GM13977 (cell line): ENCODE measurements at regions not wholly inside any gene's neighbourhood (a gene's known extent, or its start where the extent isn't known, plus 50 kb on each side); places are given as distances from the start of the nearest gene placed in this dataset.

Experiments
- DNase-seq: peaks from one replicate; pipeline ENCODE4 v3.0.0; 2012; ENCODE audit warnings: low spot score
- in situ Hi-C: fragments of 300-500 bp; cut with MboI; formaldehyde crosslinking; loops from one replicate; pipeline ENCODE4 v1.12.0; 2022; ENCODE audit warnings: low sequenced_read_pairs, low pct_unique_long_range_greater_than_20kb, mixed read lengths, inconsistent platforms; ENCODE audit not compliant: unreplicated experiment
- TF ChIP-seq, protein P1 (sequence below): IDR thresholded peaks from 2 replicates; pipeline ENCODE4 v1.5.1; 2012; ENCODE audit warnings: mild to moderate bottlenecking, control low read depth; ENCODE audit not compliant: insufficient read depth; ENCODE audit errors: extremely low read depth, missing control alignments

DNA sequence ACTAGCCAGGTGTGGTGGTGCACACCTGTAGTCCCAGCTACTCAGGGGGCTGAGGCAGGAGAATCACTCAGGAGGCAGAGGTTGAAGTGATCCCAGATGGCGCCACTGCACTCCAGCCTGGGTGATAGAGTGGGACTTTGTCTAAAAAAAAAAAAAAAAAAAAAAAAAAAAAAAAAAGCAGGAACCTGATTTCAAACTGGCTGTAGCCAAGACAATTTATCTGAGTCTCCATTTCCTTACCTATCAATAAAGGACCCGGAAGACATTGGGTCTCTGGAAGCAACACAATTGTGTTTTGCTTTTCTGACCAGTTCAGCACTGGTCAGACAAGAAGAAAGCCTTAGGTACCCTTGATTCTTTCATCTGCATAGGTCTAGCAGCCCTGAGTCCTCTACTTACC lies 491.0 kb downstream of the TBC1D4 start:
- TF ChIP-seq, protein P1, sequence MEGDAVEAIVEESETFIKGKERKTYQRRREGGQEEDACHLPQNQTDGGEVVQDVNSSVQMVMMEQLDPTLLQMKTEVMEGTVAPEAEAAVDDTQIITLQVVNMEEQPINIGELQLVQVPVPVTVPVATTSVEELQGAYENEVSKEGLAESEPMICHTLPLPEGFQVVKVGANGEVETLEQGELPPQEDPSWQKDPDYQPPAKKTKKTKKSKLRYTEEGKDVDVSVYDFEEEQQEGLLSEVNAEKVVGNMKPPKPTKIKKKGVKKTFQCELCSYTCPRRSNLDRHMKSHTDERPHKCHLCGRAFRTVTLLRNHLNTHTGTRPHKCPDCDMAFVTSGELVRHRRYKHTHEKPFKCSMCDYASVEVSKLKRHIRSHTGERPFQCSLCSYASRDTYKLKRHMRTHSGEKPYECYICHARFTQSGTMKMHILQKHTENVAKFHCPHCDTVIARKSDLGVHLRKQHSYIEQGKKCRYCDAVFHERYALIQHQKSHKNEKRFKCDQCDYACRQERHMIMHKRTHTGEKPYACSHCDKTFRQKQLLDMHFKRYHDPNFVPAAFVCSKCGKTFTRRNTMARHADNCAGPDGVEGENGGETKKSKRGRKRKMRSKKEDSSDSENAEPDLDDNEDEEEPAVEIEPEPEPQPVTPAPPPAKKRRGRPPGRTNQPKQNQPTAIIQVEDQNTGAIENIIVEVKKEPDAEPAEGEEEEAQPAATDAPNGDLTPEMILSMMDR: no peak
- no peak for DNase-seq
- in situ Hi-C loops: no loop called here

- DNase-seq: no peak
- TF ChIP-seq, protein P1: no peak
- in situ Hi-C loops: no loop called here
Observed at GRCh38 chr13:74987124-74987690, 494.8 kb downstream of the TBC1D4 start.

DNA sequence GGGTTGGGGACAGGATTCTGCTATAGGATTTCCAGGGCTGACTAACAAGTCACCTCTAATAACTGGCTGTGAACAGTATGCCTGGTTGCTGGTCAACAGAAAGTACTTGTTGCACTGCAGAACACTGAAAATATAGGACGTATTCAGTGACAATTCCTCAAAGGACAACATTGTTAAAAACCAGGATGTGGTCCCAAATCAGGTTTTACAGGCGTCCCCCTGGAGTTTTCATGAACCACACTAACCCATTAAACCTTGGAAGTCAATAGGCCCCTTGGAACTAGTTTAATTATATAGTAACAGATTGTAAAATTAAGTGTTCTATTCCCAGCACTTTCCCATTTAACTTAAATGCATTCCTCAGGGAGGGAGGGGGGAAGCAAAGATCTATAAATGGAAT lies 495.4 kb downstream of the TBC1D4 start:
- no peak for DNase-seq
- TF ChIP-seq, protein P1: no peak
- in situ Hi-C loops: no loop called here

- DNase-seq: no peak
- in situ Hi-C loops: no loop called here
- TF ChIP-seq, protein P1: no peak
Observed at GRCh38 chr13:74979703-74980102, 502.3 kb downstream of the TBC1D4 start.

DNA sequence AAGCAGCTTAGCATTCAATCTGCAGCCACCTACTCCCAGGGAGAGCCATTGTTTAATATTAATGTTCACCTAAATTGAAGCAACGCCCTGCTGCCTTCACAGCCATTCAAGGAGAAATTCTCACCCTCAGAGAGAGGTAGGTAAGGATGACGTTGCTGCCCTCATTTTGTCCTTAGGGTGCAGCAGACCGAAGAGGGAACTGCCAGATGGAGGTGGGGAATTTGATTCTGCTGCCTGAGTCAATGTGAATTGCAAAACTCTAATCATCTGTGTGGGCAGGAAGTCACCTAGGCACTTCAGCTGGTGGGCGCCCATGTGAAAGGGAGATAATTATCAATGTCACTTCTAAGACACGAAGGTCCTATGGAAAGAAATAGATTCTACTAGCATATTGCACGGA lies 503.4 kb downstream of the TBC1D4 start:
- TF ChIP-seq, protein P1: no peak
- DNase-seq: no peak
- in situ Hi-C loops: no loop called here

GRCh38 chr13:74977498-74977897 lies 504.5 kb downstream of the TBC1D4 start:
- in situ Hi-C loops: no loop called here
- TF ChIP-seq, protein P1: no peak
- DNase-seq: no peak

- in situ Hi-C loops: no loop called here
- no peak for DNase-seq
- TF ChIP-seq, protein P1: no peak
Observed at GRCh38 chr13:74975111-74975510, 506.9 kb downstream of the TBC1D4 start.
